ENCODE measurements at regions not wholly inside any gene's neighbourhood (a gene's known extent, or its start where the extent isn't known, plus 50 kb on each side); places are given as distances from the start of the nearest gene placed in this dataset.
"Not testable (repeated sequence)": the region's sequence is repeated elsewhere in the genome, so short reads cannot be mapped to it uniquely, and the experiment has no call there.

DNA sequence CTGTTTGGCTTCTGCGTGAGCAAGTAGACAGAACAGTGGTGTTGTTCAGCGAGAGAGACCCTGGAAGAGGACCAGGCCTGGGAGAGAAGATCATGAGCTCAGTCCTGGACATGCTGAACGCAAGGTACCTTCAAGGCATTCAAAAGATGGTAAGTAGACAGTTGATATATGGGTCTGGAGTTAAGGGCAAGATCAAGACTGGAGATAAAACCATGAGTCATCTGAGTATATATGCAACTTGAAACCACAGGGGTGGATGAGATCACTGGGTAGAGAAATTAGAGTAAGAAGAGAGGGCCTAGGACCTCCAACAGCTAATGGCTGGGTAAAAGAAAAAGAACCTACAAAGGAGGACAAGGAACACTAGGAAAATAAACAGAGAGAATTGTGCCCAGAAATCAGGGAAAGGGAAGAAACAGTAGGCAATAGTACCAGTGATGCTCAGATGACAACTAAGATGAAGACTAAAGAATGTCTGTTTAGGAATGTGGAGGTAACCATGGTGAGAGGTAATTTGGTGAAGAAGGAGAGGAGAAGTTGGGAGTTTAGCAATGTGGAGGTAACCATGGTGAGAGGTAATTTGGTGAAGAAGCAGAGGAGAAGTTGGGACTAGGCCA is 343.2 kb upstream of the ADAMTS9 start:
- peak; percentile 71 for DNase-seq

DNA sequence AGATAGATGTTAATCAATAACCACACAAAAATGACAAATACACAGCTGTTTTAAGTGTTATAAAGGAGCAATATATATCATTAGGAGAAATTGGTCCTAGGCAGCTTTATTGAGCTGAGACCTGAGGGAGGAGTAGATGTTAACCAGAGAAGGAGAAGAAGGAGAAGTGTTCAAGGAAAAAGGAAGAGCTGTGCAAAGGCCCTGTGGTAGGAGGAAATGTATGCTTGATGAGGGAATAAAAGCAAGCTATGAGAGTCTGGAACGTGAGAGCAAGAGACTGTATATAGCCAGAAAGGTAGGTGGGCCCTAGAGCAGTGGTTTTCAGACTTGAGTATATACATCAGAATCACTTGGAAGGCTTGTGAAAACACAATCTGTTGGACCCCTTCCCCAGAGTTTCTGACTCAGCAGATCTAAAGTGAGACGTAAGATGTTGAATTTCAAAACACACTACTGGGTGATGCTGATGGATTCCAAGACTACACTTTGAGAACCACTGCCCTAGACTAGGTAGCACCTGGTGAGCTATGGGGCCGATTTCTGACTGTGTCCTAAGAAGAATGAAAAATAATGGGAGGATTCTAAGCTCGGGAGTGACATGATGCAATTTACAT is 342.3 kb upstream of the ADAMTS9 start:
- no peak for DNase-seq

DNA sequence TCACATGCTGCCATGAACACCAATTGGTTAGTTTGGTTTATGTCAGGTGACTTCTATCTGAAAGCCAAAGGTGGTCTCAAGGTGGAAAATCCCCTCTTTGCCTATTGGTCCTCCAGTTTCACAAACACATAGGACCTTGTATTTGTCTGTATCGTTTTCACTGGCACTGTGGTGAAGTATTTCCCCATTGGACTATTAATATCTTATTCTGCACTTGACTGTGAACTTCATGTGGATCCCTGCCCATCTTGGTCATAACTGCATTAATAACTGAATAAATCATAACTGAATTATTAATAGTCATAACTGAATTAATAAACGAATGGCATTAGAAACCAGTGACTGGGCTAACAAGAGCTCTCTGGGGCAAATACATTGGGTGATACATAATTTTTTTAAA is 341.3 kb upstream of the ADAMTS9 start:
- DNase-seq = no peak

DNA sequence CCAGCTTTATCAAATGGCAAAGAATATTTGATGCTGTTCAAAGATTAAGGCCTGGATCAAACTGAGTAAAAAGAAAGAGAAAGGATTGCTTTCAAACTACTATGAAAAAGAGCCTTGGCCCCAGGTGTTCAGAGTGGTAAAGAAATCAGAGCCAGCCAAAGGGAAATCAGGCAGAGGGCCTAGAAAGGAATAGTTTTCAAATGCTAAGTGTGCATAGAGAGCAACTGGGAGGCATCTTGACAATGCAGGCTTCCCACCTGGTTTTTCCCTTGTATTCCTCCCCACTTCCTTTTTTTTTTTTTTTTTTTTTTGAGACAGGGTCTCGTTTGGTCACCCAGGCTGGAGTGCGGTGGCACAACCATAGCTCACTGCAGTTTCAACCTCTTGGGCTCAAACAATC is 340.2 kb upstream of the ADAMTS9 start:
- DNase-seq = no peak

DNA sequence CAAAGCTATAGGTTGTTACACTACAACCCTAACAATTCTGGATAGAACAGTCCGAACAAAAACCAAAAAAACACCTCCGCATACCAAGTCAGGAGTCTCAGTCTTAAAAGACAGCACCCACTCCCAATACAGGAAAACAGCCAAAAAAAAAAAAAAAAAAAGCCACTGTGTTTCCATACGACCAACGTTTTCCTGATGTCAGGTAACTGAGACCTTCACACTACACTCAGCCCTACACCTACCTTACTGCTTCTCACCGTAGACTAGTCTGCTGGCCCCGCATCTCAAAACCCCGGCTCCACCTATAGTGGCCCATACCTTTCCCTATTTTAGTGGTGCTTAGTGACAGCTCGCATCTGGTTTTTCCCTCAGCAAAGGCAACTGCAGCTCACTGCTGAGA is 339.5 kb upstream of the ADAMTS9 start:
- no peak for DNase-seq

DNA sequence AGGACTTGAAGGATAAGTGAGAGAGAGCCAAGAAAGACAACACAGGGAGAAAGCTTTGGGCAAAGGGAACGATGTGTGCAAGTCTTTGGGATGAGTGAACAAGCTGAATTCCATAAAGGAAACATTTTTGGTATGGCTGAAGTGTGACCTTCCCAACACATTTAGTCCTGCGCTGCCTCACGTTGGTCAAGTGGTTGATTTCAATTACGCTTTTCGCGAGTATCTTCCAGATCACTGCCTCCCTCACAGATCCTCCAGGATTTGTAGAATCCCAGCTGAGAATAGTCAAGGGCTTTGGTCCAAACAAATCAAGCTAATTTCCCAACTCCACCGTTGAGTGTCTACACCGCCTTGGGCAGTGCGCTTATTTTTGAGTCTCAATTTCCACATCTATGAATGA is 338.4 kb upstream of the ADAMTS9 start:
- no peak for DNase-seq

DNA sequence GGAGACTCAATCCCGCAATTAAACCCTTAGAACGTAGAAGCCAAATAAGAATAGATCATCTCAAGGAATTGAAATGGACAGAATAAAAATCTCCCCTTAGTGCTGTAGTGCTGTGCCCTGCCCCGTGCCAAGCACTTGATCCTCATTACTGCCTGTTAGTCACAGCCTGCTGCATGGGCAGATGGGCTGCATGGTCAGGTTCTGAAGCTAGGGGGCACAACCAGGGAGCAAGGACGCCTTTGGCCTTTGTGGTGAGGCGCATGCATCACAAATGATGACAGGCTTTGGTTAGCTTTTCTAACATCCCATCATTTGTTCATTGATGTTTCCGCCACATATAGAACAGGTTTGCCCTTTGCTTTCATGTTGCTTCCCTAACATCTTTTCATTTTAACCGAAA is 336.3 kb upstream of the ADAMTS9 start:
- DNase-seq = no peak

DNA sequence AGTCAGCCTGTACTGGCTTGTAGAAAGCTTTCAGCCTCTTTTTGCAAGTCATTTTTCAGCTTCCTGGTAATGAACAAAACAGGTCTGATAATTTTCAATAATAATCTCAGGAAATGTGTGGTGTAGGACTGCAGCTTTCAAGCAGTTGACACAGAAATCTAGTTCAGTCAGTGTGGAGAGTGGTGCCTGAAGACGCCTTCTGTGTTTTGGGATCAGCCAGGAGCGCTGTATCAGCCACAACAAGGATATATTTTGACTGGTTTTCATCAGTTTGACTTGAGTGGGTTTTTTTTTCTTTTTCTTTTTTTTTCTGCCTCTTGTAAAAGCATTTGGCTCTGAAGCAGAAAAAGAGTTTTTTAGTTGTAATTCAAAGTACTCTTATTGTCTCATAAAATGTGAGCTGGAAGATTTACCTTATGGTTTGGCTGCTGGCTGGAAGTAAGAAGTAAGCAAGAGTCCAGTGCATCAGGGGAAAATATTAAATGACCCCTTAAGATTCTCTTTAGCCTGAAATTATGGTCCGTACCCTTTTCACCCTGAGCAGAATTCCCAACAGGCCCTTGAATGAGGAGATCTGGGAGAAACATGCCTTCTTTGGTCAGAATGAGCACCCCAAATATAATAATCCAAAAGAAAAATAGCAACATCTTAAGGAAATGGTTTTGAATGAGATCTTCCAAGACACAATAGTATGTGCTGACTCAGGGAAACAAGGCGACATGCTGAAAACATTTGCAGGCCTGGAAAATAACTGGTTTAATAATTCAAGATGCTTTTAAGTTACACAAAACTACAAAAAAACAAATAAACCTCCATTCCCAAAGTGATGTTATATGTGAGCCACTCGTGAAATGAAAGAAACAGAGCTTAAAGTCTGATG is 332.7 kb upstream of the ADAMTS9 start:
- no peak for DNase-seq

DNA sequence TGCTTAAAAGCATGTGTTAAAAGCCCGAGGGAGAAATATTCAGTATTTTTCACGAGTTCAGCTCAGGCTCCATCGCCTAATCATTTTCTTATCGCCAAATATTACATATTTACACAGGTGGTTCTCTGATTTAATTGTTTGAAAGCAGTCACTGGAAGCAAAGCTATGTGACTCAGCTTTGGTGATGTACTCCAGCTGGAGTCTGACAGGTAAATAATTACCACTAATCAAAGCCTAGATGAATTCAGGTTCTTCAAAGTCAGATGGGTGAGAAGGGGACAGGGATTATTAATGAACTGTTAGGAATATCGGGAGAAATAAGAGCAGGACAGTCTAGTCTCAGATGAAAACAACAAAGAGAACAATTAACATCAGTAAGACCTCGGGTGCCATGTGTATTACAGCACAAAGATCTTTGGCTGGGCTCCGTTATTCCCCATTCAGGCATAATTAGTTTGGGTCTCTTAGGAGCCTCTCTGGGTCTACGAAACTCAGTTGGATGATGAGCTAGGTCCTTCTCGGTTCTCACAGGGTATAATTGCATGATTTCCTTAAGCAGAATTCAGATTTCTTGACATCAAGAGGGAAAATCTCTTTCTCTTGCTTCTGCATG is 331.7 kb upstream of the ADAMTS9 start:
- DNase-seq = no peak

DNA sequence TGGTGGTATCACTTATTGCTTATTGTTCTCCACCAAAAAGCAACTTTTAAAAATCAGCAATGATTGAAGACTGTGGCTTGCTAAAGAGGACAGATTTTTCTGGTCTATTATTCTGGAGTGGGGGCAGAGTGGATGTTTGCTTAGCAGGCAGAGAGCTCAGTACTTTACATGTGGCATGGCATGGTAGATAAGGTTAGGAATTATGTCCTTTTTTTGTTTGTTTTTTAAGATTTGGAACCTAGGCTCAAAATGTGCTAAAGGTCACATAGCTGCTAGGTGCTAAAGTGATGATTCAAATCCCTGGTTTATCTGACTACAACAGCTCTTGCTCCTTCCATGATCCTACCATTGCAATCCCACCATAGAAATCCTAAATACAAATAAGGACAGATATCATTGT is 331.0 kb upstream of the ADAMTS9 start:
- no peak for DNase-seq

DNA sequence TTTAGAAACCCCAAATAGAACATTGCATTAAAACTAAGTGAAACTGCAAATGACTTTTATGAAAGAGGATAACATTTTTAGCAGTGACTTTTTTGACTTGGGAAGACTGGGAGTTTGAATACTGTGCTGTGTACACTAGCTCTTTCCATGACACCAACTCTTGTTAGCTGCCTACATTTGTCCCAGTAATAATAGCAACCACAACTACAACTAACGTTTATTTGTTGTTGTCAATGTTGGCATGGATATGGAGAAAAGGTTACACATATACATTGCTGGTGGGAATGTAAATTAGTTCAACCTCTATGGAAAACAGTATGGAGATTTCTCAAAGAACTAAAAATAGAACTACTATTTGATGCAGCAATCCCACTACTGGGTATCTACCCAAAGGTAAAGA is 329.6 kb upstream of the ADAMTS9 start:
- DNase-seq = no peak

DNA sequence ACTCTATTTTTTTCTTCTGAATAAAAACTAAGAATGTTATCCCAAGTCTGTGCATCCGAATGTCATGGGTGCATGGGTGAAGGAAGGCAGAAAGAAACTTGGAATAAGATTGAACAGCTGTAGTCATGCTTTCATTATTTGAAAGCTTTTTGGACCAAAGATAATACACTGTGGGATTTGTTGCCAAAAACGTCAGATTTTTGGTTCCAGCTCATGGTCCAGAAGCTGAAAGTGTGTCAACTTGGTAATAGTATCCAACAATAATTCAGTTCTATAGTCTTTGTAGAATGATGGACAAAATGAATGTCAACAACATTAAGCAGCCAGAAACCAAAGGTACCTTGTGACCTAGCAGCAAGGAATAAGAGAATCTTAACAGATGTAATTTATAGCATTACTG is 327.9 kb upstream of the ADAMTS9 start:
- no peak for DNase-seq

DNA sequence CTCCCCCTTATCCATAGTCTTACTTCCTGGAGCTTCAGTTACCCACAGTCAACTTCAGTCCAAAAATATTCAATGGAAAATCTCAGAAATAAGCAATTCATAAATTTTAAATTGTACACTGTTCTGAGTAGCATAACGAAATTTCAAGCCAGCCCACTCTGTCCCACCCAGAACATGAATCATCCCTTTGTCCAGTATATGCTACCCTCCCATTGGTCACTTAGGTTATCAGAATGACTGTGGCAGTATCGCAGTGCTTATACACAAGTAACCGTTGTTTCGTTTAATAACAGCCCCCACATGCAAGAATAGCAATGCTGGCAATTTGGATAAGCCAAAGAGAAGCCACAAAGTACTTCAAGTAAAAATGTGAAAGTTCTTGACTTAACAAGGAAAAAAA is 325.3 kb upstream of the ADAMTS9 start:
- no peak for DNase-seq

DNA sequence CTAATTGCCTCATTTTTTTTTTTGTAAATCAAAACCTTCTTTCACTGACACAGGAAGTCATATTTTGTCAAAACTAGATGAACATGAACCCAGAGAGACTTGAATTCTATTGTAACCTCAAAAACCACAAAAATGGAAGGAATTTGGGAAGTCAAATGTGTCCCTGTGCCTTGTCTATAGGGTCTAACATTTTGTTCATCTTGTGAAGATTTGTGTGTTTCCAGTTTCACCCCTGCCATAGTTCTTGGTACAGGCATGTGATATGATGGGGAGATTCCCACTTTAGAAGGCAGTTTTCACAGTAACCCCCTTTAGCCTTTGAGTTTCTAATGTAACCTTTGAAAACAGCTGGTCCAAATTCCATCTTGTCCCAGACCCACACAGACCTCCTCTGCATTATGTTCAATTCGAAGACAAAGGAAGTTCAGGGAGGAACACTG is 318.5 kb upstream of the ADAMTS9 start:
- peak; percentile 74 for DNase-seq

DNA sequence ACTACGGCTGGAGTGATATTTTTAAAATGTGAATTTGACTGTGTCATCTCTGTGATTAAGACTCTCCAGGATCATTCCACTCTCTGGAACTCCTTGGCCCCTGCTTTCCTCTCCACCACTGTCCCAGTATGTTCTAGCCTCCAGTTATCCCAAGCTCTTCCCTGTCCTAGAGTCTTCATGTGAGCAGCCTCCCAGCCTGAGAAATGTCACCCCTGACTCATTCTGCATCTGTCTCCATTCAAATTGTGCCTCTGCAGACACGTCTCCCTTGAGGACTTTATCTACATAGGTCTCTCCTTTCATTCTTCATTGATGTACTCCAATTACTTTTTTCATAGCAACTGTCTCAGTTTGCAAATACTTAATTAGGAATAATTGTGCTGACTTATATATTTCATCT is 317.7 kb upstream of the ADAMTS9 start:
- DNase-seq = peak; percentile 39

DNA sequence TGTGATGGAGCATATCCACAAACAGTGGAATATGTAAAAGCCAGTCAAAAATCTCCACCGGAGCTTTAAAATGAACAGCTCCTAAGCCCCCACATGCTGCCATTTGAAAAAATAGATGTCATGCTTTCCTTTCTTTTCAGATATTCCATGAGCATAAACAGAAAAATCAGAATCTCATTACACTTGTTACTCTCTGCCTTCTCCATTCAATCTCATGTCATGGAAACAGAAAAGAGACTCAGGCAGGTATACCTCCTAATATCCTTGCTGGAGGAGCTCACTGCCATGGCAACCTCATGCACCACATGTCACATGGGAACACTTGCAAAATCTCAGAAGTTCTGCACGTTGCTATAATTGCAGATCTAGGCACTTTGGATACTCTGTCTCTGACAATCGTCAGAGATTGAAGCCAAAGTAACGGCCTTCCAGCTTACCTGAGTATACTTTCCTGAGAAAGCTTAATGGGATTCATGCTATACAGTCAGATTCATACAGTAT is 317.0 kb upstream of the ADAMTS9 start:
- no peak for DNase-seq

DNA sequence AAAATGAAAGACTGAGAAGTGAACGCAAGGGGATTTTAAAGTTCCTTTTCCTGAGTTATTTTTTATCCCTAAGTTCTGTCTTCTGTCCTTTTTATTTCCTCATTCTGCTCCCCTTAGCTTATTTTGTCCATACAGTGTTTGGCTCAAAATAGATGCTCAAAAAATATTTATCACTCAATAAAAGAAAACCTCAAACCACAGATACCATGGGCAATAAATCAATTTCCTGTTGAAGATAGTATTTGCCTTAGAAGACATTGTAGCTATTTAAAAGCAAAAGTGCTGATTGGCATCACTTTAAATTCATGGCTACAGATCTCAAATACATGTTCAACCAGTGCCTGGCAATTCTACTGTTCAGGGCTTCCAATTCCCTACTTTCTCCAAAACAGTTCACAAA is 316.5 kb upstream of the ADAMTS9 start:
- peak; percentile 2 for DNase-seq

DNA sequence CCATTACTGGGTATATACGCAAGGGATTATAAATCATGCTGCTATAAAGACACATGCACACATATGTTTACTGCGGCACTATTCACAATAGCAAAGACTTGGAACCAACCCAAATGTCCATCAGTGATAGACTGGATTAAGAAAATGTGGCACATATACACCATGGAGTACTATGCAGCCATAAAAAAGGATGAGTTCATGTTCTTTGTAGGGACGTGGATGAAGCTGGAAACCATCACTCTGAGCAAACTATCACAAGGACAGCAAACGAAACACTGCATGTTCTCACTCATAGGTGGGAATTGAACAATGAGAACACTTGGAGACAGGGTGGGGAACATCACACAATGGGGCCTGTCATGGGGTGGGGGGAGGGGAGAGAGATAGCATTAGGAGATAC is 313.3 kb upstream of the ADAMTS9 start:
- DNase-seq = not testable (repeated sequence)

DNA sequence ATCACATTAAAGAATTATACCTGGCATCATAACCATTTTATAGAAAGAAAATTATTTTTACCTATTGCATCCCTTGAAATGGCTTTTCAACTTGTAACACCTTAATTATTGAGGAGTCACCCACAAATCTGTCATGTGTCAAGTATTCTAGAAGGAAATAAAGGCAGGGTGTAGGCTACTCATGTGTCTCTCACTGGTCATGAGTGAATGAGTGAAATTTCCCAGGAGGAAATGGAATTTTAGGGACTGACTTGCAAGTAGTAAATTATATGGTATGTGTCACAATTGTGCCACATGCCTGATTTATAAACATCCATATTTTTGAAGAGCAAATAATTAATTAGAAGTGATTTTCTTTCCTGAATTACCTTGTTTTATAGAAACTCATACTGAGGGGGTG is 310.5 kb upstream of the ADAMTS9 start:
- DNase-seq = no peak

DNA sequence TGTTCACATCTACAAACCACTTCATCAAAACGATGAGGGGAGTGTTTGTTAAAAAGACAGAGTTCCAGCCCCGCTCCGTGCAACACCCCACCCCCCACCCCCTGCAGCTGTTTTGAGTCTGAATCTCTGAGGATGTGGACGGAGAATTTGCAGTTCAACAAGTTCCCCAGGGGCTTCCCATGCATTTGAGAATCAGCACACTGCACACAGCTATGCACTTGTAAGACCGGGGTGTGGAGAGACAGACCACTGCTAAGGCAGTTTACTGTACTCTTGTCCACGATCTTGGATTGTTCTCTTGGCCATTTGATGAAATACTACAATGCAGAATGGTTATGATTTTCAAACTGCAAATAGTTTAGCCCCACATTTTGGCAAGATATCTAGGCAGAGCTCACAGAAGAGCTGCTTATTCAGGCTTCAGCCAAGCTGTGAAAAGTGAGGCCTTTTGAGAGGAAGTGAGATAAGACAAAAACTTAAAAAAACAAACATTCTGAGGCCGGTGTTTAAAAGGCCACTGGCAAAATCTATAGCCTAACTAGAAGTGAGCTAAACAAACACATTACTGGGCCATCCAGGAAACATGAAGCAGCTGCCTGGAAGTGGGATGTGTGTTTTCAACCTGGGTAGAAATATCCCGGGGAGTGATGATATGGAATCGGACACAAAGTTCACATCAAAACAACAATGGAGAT is 308.2 kb upstream of the ADAMTS9 start:
- no peak for DNase-seq

DNA sequence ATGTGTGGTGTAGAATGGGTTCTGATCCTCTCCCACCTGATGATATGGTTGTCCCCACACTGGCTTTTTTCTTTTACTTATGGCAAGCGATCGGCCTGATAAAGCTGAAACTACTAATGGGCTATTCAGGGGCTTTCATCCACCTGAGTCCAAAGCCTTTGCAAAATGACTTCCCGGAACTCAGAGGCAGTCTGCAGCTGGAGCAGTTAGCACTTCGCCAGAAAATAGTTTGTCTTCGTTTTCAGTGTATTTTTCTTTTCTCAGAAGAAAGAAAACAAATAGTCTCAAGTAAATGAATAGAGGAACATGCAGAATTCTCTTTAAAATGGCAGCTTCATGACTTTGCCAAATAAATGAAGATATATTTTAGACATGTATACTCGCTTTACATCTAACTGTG is 306.0 kb upstream of the ADAMTS9 start:
- no peak for DNase-seq

DNA sequence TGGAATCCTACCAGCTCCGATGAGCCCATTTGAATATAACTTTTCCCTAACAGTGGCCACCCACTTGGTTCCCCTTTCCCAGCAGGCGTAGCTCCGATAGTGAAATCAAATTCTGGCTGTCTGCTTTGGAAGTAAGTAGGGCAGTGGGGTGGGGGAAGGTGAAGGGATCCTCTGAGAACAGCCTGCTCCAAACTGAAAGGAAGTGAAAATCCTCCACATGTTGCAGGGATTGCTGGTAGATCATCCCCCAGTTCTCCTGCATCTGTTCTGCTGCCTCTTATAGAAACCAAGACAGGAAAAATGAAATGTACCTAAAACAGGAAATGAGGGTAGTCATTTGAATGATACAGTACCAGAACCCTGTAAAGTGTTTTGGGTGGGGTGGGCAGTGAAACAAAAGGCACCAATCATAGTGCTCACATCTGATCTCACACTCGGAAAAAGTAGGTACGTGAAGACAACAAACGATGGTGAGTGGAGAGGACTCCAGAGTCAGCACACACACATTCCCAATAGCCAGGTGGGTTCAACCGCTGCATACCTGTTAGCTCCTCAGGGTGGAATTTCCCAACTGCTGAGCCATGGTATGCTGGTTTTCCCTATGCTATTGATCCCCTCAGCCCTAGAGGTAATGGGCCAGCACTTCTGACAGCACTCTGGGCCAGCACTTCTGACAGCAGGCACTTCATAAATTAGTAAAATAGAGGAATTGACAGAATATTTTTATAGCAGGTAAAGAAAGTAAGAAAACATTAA is 304.9 kb upstream of the ADAMTS9 start:
- no peak for DNase-seq
